ENCODE measurements at regions not wholly inside any gene's neighbourhood (a gene's known extent, or its start where the extent isn't known, plus 50 kb on each side); places are given as distances from the start of the nearest gene placed in this dataset.

- FAIRE-seq (no peak), DNase-seq (ENCODE audit: low read depth, low spot score) (no peak)
- no peak overlapping the region for H3K27ac ChIP-seq (ENCODE audit: insufficient read depth, low read depth, low read length)
- ChIA-PET POLR2A (no interaction called here), CTCF (no interaction called here)
- peaks cover 4% of the 10 kb centered on the region for H3K9me3 ChIP-seq (replicated peaks; ENCODE audit: control insufficient read depth, insufficient read depth, low read length)
- intact Hi-C loops (cut with micrococcal nuclease) (no loop called here), dilution Hi-C loops (cut with MboI; ENCODE audit: extremely low pct_ligation_motif_present, low sequenced_read_pairs) (no loop called here)
- no peaks in the 10 kb centered on the region for H4K20me1 ChIP-seq (replicated peaks; ENCODE audit: control insufficient read depth, extremely low read depth, insufficient read depth, low read length)
- no peaks in the 10 kb centered on the region for H3K27me3 ChIP-seq (ENCODE audit: control insufficient read depth in 2 of 2, insufficient read depth in 2 of 2, low read length in 2 of 2)
- no TSS peak for BruUV-seq (replicated peaks)
- no peaks in the 10 kb centered on the region for H3K36me3 ChIP-seq (ENCODE audit: control insufficient read depth in 2 of 2, extremely low read depth in 1 of 2, insufficient read depth in 2 of 2, low read length in 2 of 2)
- no peak overlapping the region for H3K4me2 ChIP-seq (ENCODE audit: insufficient read depth, low read length)
- no peaks in the 10 kb centered on the region for H3K4me1 ChIP-seq (ENCODE audit: control insufficient read depth, extremely low read depth, insufficient read depth, low read length)
- H3K9ac ChIP-seq (replicated peaks; ENCODE audit: extremely low read depth, insufficient read depth, low read length), result no peak overlapping the region
- TF ChIP-seq CTCF (IDR thresholded peaks at IDR 0.05; ENCODE audit: extremely low read depth in 1 of 2, insufficient read depth in 1 of 2, low read depth in 1 of 2, low read length in 2 of 2) (no peak), POLR2AphosphoS5 (IDR thresholded peaks at IDR 0.05; ENCODE audit: insufficient read depth, low read depth, low read length) (no peak)
- H2AFZ ChIP-seq (ENCODE audit: low read depth, low read length), result no peak overlapping the region
- H3K9me1 ChIP-seq (replicated peaks; ENCODE audit: control insufficient read depth, extremely low read depth, insufficient read depth, low read length), result no peaks in the 10 kb centered on the region
- no peaks in the 10 kb centered on the region for H3K79me2 ChIP-seq (ENCODE audit: control insufficient read depth, insufficient read depth, low read length)
- no peak overlapping the region for H3K4me3 ChIP-seq (replicated peaks in 1 of 3; ENCODE audit: insufficient read depth in 1 of 3, low read depth in 1 of 3, low read length in 3 of 3)
Observed at GRCh38 chr14:97513891-97514290, 716.7 kb downstream of the VRK1 start.

DNA sequence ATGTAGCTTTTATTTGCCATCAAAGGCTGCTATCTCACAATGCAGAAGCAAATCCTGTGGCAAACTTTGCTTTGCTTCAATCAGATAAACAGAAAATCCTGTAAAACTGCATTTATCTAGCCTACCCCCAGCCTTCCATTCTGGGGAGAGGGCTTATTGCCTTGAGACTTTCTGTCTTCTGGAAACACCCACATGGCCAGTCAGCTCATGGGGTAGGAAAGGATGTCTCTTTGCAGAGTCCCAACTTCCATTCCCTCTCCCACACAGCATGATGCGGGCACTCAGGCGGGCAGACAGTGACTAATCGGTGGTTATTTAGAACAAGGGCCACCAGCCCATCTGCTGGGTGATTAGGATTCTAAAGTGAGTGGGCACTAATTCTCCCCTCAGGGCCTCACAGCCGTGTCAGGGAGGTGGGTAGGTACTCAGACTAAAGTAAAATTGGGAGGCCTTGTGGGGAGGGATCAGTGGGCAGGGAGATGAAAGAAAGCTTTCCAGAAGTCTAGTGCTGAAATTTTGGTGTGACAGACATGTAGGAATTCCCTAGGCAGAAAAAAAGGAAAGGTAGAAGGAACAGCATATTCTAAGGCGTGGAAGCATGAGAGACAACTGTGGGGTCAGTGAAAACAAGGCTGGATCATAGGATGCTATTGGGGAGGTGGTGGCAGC, 720.5 kb downstream of the VRK1 start:
- ChIA-PET CTCF (no interaction called here), POLR2A (no interaction called here)
- Histone ChIP-seq H3K9me3 (replicated peaks; ENCODE audit: control insufficient read depth, insufficient read depth, low read length) (peaks cover 7% of the 10 kb centered on the region), H3K27me3 (ENCODE audit: control insufficient read depth in 2 of 2, insufficient read depth in 2 of 2, low read length in 2 of 2) (no peaks in the 10 kb centered on the region), H2AFZ (ENCODE audit: low read depth, low read length) (no peak overlapping the region), H4K20me1 (replicated peaks; ENCODE audit: control insufficient read depth, extremely low read depth, insufficient read depth, low read length) (no peaks in the 10 kb centered on the region), H3K4me2 (ENCODE audit: insufficient read depth, low read length) (no peak overlapping the region), H3K9me1 (replicated peaks; ENCODE audit: control insufficient read depth, extremely low read depth, insufficient read depth, low read length) (no peaks in the 10 kb centered on the region), H3K79me2 (ENCODE audit: control insufficient read depth, insufficient read depth, low read length) (no peaks in the 10 kb centered on the region), H3K4me1 (ENCODE audit: control insufficient read depth, extremely low read depth, insufficient read depth, low read length) (no peaks in the 10 kb centered on the region), H3K9ac (replicated peaks; ENCODE audit: extremely low read depth, insufficient read depth, low read length) (no peak overlapping the region), H3K4me3 (replicated peaks in 1 of 3; ENCODE audit: insufficient read depth in 1 of 3, low read depth in 1 of 3, low read length in 3 of 3) (no peak overlapping the region), H3K36me3 (ENCODE audit: control insufficient read depth in 2 of 2, extremely low read depth in 1 of 2, insufficient read depth in 2 of 2, low read length in 2 of 2) (no peaks in the 10 kb centered on the region), H3K27ac (ENCODE audit: insufficient read depth, low read depth, low read length) (no peak overlapping the region)
- dilution Hi-C loops (cut with MboI; ENCODE audit: extremely low pct_ligation_motif_present, low sequenced_read_pairs), result no loop called here
- FAIRE-seq (no peak), DNase-seq (ENCODE audit: low read depth, low spot score) (no peak)
- intact Hi-C loops (cut with micrococcal nuclease), result no loop called here
- no TSS peak for BruUV-seq (replicated peaks)
- no peak for TF ChIP-seq CTCF (IDR thresholded peaks at IDR 0.05; ENCODE audit: extremely low read depth in 1 of 2, insufficient read depth in 1 of 2, low read depth in 1 of 2, low read length in 2 of 2)
- TF ChIP-seq GATA2 (IDR thresholded peaks at IDR 0.05; ENCODE audit: insufficient read depth, insufficient read length, low read depth, low read length), result no peak
- no peak for TF ChIP-seq MYC (IDR thresholded peaks at IDR 0.05; ENCODE audit: low read depth, low read length)
- no peak for TF ChIP-seq EZH2 (IDR thresholded peaks at IDR 0.05; ENCODE audit: borderline replicate concordance, low read depth, low read length, severe bottlenecking)
- no peak for TF ChIP-seq POLR2AphosphoS5 (IDR thresholded peaks at IDR 0.05; ENCODE audit: insufficient read depth, low read depth, low read length)
- TF ChIP-seq FOS (IDR thresholded peaks at IDR 0.05; ENCODE audit: borderline replicate concordance, insufficient read depth, low read length), result no peak
- TF ChIP-seq POLR2A (IDR thresholded peaks at IDR 0.05; ENCODE audit: low read depth, low read length), result no peak
- TF ChIP-seq, protein P1, sequence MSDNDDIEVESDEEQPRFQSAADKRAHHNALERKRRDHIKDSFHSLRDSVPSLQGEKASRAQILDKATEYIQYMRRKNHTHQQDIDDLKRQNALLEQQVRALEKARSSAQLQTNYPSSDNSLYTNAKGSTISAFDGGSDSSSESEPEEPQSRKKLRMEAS (IDR thresholded peaks at IDR 0.05; ENCODE audit: insufficient read depth, insufficient read length), result no peak
- no peak for TF ChIP-seq JUN (IDR thresholded peaks at IDR 0.05; ENCODE audit: borderline replicate concordance, insufficient read depth, insufficient read length, low read depth)
